Dendritic cell treated with granulocyte-macrophage colony-stimulating factor and Interleukin-4, amounts not matched to agents 40 ng/mL and 50 ng/mL, for 4 days (primary cell): ENCODE measurements at regions not wholly inside any gene's neighbourhood (a gene's known extent, or its start where the extent isn't known, plus 50 kb on each side); places are given as distances from the start of the nearest gene placed in this dataset.

Source experiments
- H3K27ac Mint-ChIP-seq: one replicate; pipeline ENCODE4 v1.8.0; 2022; ENCODE audit warnings: mild to moderate bottlenecking, mixed read lengths
- H3K27me3 Mint-ChIP-seq: one replicate; pipeline ENCODE4 v1.8.0; 2022; ENCODE audit warnings: mild to moderate bottlenecking, mixed read lengths
- H3K36me3 Mint-ChIP-seq: one replicate; pipeline ENCODE4 v1.8.0; 2022; ENCODE audit warnings: low read depth, mixed read lengths
- H3K4me1 Mint-ChIP-seq: one replicate; pipeline ENCODE4 v1.8.0; 2022; ENCODE audit warnings: low read depth, mixed read lengths
- H3K4me3 Mint-ChIP-seq: one replicate; pipeline ENCODE4 v1.8.0; 2022; ENCODE audit warnings: mild to moderate bottlenecking, moderate library complexity, mixed read lengths
- H3K9me3 Mint-ChIP-seq: one replicate; pipeline ENCODE4 v1.8.0; 2022; ENCODE audit warnings: mixed read lengths
- intact Hi-C: fragments of 100-400 bp; cut with micrococcal nuclease; formaldehyde crosslinking; loops from one replicate; pipeline ENCODE4 v1.15.0; 2022

DNA sequence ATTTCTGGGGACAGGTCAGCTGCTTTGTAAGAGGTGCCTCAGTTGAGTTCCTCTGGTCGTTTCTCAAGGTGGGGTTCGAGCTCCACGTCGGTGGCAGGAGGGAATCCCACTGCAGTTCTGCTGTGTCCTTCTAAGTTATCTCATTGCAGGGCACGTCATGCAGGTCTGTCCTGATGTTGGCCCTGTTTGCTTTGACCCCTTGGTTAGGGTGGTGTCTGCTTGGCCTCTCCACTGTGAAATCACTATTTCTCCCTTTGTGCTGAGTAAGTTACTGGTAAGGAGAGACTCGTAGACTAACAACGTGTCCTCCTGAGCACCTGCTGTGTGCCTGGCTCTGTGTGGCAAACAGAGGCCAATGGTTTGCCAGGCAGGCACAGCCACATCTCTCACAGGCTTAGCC lies 372.9 kb upstream of the ZMIZ1 start:
- H3K4me1 Mint-ChIP-seq = peaks cover 15% of the 10 kb centered on the region
- H3K27ac Mint-ChIP-seq = no peak overlapping the region
- no peaks in the 10 kb centered on the region for H3K9me3 Mint-ChIP-seq
- H3K36me3 Mint-ChIP-seq = no peaks in the 10 kb centered on the region
- H3K4me3 Mint-ChIP-seq = no peak overlapping the region
- intact Hi-C loops = no loop called here
- peaks cover 8% of the 10 kb centered on the region for H3K27me3 Mint-ChIP-seq

DNA sequence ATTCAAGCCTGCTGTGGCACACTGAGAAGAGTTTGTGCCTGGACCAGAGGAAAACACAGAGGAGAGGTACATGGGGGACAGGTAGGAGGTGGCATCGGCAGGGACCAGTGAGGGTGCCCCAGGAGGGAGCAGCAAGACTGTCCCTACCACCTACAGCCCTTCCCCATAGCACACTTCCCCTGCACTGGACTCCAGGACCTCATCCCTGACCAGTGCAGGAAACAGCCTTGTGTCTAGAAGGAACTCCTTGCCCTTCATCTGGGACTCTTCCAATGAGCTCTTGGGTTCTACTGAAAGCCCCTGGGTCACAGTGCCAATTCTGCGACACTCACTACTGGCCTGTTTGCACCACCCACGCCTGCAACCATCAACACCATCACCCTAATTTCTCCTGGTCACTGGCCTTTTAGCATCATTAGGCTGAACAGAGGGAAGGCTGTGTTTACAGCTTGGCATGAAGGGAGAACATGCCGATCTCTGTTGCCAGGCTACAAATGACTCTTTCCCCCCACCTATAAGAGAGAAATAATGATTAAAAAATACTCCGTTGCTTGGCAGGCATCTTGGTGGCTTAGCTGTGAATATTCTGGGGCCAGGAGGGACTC lies 371.9 kb upstream of the ZMIZ1 start:
- no peaks in the 10 kb centered on the region for H3K36me3 Mint-ChIP-seq
- intact Hi-C loops = no loop called here
- peaks cover 18% of the 10 kb centered on the region for H3K4me1 Mint-ChIP-seq
- H3K9me3 Mint-ChIP-seq = no peaks in the 10 kb centered on the region
- H3K4me3 Mint-ChIP-seq = no peak overlapping the region
- peaks cover 10% of the 10 kb centered on the region for H3K27me3 Mint-ChIP-seq
- no peak overlapping the region for H3K27ac Mint-ChIP-seq

DNA sequence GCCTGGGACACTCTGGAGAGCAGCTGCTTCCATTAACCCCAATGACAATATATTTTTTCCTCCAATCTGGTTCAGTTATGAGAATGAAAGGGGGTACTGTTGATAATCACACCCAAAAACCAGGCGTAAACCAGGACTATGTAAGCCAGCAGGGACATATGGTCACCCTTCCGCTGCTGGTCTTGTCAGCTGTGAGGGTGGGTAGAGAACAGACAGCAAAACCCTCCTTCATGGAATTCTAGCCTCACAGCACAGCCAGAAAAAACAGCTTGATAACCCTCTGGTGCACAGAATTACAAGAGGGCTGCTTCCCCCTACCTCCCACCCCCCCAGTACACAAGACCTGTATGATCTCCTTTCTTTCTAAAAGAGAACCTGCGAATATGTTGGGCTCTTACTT lies 368.8 kb upstream of the ZMIZ1 start:
- Mint-ChIP-seq H3K9me3 (no peaks in the 10 kb centered on the region), H3K4me1 (peaks cover 32% of the 10 kb centered on the region), H3K36me3 (no peaks in the 10 kb centered on the region), H3K4me3 (no peak overlapping the region), H3K27ac (no peak overlapping the region), H3K27me3 (peaks cover 19% of the 10 kb centered on the region)
- intact Hi-C loops = no loop called here

DNA sequence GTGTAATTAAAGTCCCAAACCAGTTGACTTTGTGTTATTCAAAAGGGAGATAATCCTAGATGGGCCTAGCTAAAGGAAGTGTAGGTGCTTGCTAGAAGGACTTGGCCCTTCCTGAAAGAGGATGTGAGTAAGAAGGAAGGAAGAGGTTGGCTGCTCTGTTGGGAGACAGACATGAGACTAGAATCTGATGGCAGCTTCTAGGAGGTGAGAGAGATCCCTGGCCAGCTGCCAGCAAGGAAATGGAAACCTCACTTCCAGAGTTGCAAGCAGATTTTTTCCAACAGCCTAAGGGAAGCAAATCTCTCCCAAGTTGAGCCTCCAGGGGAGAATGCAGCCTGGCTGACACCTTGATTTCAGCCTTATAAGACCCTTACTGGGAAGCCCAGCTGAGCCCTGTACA lies 368.4 kb upstream of the ZMIZ1 start:
- no peaks in the 10 kb centered on the region for H3K9me3 Mint-ChIP-seq
- intact Hi-C loops = no loop called here
- no peaks in the 10 kb centered on the region for H3K36me3 Mint-ChIP-seq
- peaks cover 18% of the 10 kb centered on the region for H3K27me3 Mint-ChIP-seq
- H3K4me3 Mint-ChIP-seq = no peak overlapping the region
- H3K4me1 Mint-ChIP-seq = peaks cover 32% of the 10 kb centered on the region
- H3K27ac Mint-ChIP-seq = no peak overlapping the region

DNA sequence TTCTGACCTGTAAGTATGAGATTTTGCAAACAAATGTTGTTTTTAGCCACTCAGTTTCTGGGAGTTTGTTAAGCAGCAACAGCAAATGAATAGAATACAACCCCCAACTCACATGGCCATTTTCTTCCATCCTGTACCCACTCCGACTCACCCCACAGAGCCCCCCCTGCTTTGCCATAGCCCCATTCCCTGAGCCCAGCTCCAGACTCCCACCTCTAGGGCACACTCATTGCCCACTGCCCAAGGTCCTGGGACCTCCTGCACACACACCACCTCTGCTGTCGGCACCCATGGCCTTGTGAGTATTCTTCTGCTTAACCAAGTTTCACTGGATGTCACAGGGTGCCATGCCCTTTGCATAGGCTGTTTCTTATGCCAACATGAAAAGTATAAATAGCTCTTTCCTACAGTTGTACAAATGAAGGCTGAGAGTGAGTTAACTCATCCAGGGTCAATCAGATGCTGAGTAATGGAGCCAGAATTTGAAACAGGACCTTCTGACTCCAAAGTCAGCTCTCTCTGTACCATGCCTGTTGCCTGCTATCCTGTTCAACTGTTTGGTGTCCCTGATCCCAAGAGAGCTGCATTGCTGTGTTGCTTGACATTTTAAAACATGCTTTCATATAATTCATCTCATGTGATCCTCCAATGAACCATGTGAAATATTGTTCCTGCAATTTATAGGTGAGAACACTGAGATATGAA lies 367.8 kb upstream of the ZMIZ1 start:
- Mint-ChIP-seq H3K9me3 (no peaks in the 10 kb centered on the region), H3K36me3 (no peaks in the 10 kb centered on the region), H3K4me1 (peaks cover 32% of the 10 kb centered on the region), H3K27me3 (peaks cover 18% of the 10 kb centered on the region), H3K4me3 (no peak overlapping the region), H3K27ac (no peak overlapping the region)
- intact Hi-C loops = no loop called here

- H3K36me3 Mint-ChIP-seq = no peaks in the 10 kb centered on the region
- H3K27me3 Mint-ChIP-seq = peaks cover 20% of the 10 kb centered on the region
- H3K27ac Mint-ChIP-seq = no peak overlapping the region
- peaks cover 32% of the 10 kb centered on the region for H3K4me1 Mint-ChIP-seq
- no peak overlapping the region for H3K4me3 Mint-ChIP-seq
- no peaks in the 10 kb centered on the region for H3K9me3 Mint-ChIP-seq
- intact Hi-C loops = no loop called here
These were observed 366.6 kb upstream of the ZMIZ1 start for GRCh38 chr10:78702186-78702585.

GRCh38 chr10:78702876-78703275 lies 365.9 kb upstream of the ZMIZ1 start:
- intact Hi-C loops = no loop called here
- Mint-ChIP-seq H3K27ac (no peak overlapping the region), H3K36me3 (no peaks in the 10 kb centered on the region), H3K4me1 (peaks cover 32% of the 10 kb centered on the region), H3K4me3 (no peak overlapping the region), H3K9me3 (no peaks in the 10 kb centered on the region), H3K27me3 (peaks cover 18% of the 10 kb centered on the region)

GRCh38 chr10:78703593-78703992 lies 365.2 kb upstream of the ZMIZ1 start:
- H3K9me3 Mint-ChIP-seq = no peaks in the 10 kb centered on the region
- H3K4me1 Mint-ChIP-seq = peaks cover 32% of the 10 kb centered on the region
- H3K27ac Mint-ChIP-seq = no peak overlapping the region
- H3K4me3 Mint-ChIP-seq = no peak overlapping the region
- intact Hi-C loops = no loop called here
- peaks cover 20% of the 10 kb centered on the region for H3K27me3 Mint-ChIP-seq
- no peaks in the 10 kb centered on the region for H3K36me3 Mint-ChIP-seq

- peaks cover 15% of the 10 kb centered on the region for H3K4me1 Mint-ChIP-seq
- peaks cover 8% of the 10 kb centered on the region for H3K9me3 Mint-ChIP-seq
- H3K27ac Mint-ChIP-seq = no peak overlapping the region
- intact Hi-C loops = no loop called here
- H3K4me3 Mint-ChIP-seq = no peak overlapping the region
- H3K27me3 Mint-ChIP-seq = peaks cover 28% of the 10 kb centered on the region
- H3K36me3 Mint-ChIP-seq = no peaks in the 10 kb centered on the region
These were observed 362.5 kb upstream of the ZMIZ1 start for GRCh38 chr10:78706256-78706655.

- no peak overlapping the region for H3K4me3 Mint-ChIP-seq
- intact Hi-C loops = no loop called here
- peaks cover 15% of the 10 kb centered on the region for H3K9me3 Mint-ChIP-seq
- no peaks in the 10 kb centered on the region for H3K36me3 Mint-ChIP-seq
- peaks cover 31% of the 10 kb centered on the region for H3K27me3 Mint-ChIP-seq
- H3K27ac Mint-ChIP-seq = no peak overlapping the region
- peaks cover 15% of the 10 kb centered on the region for H3K4me1 Mint-ChIP-seq
These were observed 361.8 kb upstream of the ZMIZ1 start for GRCh38 chr10:78706726-78707540.

DNA sequence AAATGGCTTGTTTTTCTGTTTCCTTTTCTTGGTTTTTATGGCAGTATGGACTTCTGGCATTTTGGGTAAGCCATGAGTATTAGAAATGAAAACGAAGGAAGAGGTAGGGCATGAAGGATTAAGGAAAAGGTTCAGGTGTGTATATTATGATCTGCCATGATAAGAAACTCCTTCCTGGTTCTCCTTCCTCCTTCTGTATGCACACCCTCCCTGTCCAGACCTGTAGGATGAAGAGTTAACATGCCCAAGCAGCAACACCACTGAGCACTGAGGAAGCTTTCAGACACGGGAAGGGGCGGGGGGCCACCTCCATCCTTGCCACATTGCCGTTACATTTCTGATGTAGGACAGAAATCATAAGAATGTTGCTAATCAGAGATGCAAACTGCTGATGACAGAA lies 361.0 kb upstream of the ZMIZ1 start:
- Mint-ChIP-seq H3K27ac (no peak overlapping the region), H3K4me3 (no peak overlapping the region), H3K36me3 (no peaks in the 10 kb centered on the region), H3K9me3 (peaks cover 16% of the 10 kb centered on the region), H3K4me1 (peaks cover 15% of the 10 kb centered on the region), H3K27me3 (peaks cover 26% of the 10 kb centered on the region)
- intact Hi-C loops = no loop called here

- intact Hi-C loops = no loop called here
- Mint-ChIP-seq H3K9me3 (peaks cover 16% of the 10 kb centered on the region), H3K27me3 (peaks cover 25% of the 10 kb centered on the region), H3K4me3 (no peak overlapping the region), H3K36me3 (no peaks in the 10 kb centered on the region), H3K4me1 (no peaks in the 10 kb centered on the region), H3K27ac (no peak overlapping the region)
These were observed 356.6 kb upstream of the ZMIZ1 start for GRCh38 chr10:78712147-78712546.

DNA sequence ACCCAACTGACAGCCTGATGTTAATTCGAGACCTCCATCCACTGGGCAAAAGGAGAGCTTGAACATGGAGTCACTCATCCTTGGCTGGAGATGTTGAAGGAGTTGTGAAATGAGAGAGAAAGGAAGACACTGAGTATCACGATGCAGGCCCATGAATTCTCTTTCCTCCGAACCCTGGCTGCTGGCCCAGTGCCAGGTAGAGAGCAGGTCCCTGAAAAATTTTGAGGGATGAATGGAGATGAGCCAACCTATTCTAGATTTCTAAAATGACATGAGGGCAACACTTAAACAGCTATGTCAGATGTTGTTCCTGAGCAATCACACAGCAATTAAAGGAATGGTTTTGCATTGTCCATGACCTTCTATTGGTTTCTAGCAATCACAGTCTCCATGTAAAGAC lies 355.1 kb upstream of the ZMIZ1 start:
- Mint-ChIP-seq H3K36me3 (no peaks in the 10 kb centered on the region), H3K27ac (no peak overlapping the region), H3K9me3 (peaks cover 16% of the 10 kb centered on the region), H3K4me1 (no peaks in the 10 kb centered on the region), H3K4me3 (no peak overlapping the region), H3K27me3 (peaks cover 23% of the 10 kb centered on the region)
- intact Hi-C loops = no loop called here

DNA sequence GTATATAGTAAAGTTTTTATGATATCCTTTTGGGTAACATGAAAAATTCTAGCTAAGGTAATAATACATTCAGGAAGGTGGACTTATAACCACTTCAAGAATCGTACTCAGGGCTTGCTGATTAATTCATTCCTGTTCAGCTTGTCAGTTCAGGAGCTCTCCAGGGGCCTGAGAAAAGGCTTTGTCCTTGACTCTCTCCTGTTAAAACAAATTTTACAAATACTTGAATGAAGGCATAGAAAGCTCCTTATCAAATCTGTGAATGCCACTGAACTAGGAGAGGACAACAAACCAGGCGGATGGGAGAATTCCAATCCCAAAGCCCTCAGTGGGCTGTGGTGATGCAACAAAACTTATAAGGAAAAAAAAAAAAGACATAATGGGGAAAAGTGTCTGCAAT lies 354.5 kb upstream of the ZMIZ1 start:
- Mint-ChIP-seq H3K36me3 (no peaks in the 10 kb centered on the region), H3K4me3 (no peak overlapping the region), H3K27ac (no peak overlapping the region), H3K4me1 (no peaks in the 10 kb centered on the region), H3K9me3 (peaks cover 16% of the 10 kb centered on the region), H3K27me3 (peaks cover 24% of the 10 kb centered on the region)
- intact Hi-C loops = no loop called here
